GM12872 (cell line): ENCODE measurements at regions not wholly inside any gene's neighbourhood (a gene's known extent, or its start where the extent isn't known, plus 50 kb on each side); places are given as distances from the start of the nearest gene placed in this dataset.

Experiments
- CTCF ChIP-seq: IDR thresholded peaks from 3 replicates; pipeline ENCODE4 v1.5.1; 2011; ENCODE audit warnings: low read depth, mild to moderate bottlenecking, low read length, moderate library complexity; ENCODE audit not compliant: insufficient read depth

GRCh38 chr1:198809247-198809646, 170.4 kb downstream of the PTPRC start:
- TF ChIP-seq CTCF = no peak

GRCh38 chr1:198811449-198811848, 172.6 kb downstream of the PTPRC start:
- no peak for TF ChIP-seq CTCF

- no peak for TF ChIP-seq CTCF
These were observed 184.8 kb downstream of the PTPRC start for GRCh38 chr1:198823626-198824025.

GRCh38 chr1:198825254-198825653, 186.4 kb downstream of the PTPRC start:
- no peak for TF ChIP-seq CTCF

- TF ChIP-seq CTCF = no peak
These were observed 190.5 kb downstream of the PTPRC start for GRCh38 chr1:198829356-198829755.

- no peak for TF ChIP-seq CTCF
These were observed 191.1 kb downstream of the PTPRC start for GRCh38 chr1:198829944-198830343.

GRCh38 chr1:198830412-198830811, 191.6 kb downstream of the PTPRC start:
- no peak for TF ChIP-seq CTCF
